ENCODE measurements at regions not wholly inside any gene's neighbourhood (a gene's known extent, or its start where the extent isn't known, plus 50 kb on each side); places are given as distances from the start of the nearest gene placed in this dataset.

- TF ChIP-seq GABPA (IDR thresholded peaks at IDR 0.05 in 1 of 2, conservative IDR thresholded peaks at IDR 0.05 in 1 of 2): no peak
- no peak for TF ChIP-seq CTCF (IDR thresholded peaks at IDR 0.05; ENCODE audit: low read depth, low read length, missing input control)
- TF ChIP-seq JUND (IDR thresholded peaks at IDR 0.05): no peak
- no peak for TF ChIP-seq ZBTB33 (IDR thresholded peaks at IDR 0.05)
- TF ChIP-seq REST (IDR thresholded peaks at IDR 0.05): no peak
- no peak for TF ChIP-seq TAF1 (conservative IDR thresholded peaks at IDR 0.05)
- no peak for TF ChIP-seq FOXA1 (IDR thresholded peaks at IDR 0.05)
- TF ChIP-seq RAD21 (IDR thresholded peaks at IDR 0.05): no peak
- TF ChIP-seq SP1 (IDR thresholded peaks at IDR 0.05): no peak
- no peak for TF ChIP-seq RXRA (IDR thresholded peaks at IDR 0.05)
- TF ChIP-seq MAX (IDR thresholded peaks at IDR 0.05): no peak
Measured at GRCh38 chr9:1722404-1722803, 292.7 kb upstream of the SMARCA2 start.

Measured in liver (tissue), 3 donors.